ENCODE measurements at regions not wholly inside any gene's neighbourhood (a gene's known extent, or its start where the extent isn't known, plus 50 kb on each side); places are given as distances from the start of the nearest gene placed in this dataset.
"Not testable (repeated sequence)": the region's sequence is repeated elsewhere in the genome, so short reads cannot be mapped to it uniquely, and the experiment has no call there.

DNA sequence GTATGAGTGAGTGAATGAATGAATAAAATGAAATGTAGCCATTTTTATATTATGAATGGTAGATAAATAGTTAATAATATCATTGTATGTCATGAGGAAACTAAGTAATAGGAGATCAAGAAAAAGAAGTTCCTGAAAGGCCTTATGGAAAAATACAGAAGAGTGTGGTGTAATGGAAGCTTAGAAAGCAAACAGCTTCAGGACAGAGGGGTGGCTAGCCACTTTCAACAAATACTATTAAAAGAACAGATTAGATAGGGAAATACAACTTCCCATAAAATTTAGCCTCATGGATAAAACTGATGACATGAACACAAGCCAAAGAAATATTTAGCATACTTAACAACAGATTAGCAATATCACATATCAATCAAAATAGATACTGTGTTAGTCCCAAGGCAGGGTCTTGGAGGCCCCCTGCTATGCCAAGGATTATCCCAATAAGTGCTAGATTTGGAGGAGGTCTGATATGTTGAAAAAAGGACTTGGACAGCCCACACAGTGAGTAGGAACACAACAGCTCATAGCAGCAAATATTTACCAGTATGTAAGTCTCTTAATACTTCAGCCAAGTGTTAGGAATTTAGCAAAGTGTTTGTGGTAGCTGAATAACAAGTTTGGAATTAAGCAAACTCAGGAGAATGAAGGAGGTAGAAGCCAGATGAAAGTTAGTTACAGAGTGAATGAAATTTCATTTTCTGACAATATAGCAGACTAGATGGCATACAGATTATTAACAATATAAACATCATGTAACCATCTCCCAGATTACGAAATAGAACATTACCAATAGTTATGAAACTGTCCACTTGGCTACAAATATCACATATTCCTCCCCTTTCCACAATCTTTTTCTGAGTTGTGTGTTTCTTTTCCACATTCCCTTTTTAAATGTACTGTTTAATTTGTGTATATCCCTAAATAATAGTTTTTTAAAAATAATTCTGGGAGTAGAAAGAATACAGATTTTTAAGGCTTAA lies 1632.0 kb downstream of the PCDH9 start:
- DNase-seq (ENCODE audit: low spot score), result no peak

DNA sequence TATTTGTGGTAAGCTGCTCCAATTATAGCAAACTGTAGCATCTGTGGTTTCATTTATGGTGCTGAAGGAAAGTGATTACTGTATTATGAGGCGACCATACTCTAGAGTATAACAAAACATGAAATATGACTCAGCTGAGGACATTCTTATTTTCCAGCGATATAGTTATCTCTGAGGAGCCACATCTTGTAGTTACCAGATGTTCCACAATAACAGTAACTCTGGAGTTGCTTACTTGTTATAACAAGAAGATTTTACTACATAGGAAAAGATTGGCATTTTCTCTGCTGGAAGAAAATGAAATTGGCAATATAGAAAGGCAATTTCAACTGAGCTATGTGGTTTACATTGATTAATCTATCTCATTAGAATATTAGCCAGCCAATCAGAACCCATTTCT lies 1634.2 kb downstream of the PCDH9 start:
- no peak for DNase-seq (ENCODE audit: low spot score)

DNA sequence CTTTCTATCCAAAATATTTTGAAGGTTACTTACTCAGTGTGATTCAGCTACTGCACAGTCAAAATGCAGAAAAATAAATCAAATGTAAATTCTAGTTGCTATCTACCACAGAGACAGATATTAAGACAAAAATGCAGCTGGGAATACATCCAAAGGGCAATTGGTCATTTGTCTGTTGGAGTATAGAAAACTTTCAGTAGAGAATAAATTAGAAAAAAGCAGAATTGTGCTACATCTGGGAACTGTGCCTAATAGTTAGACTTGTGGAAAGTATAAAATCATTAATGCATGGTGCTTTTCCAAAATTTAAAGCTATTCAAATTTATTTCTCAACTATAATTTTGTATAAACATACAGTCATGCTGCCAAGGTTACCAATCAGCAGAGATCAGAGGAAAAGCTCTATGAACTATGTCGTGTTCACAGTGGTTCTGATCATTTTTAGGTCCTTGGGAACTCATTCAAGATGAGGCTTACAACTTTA lies 1635.8 kb downstream of the PCDH9 start:
- DNase-seq (ENCODE audit: low spot score), result peak; percentile 8

GRCh38 chr13:65593298-65593874 lies 1636.8 kb downstream of the PCDH9 start:
- DNase-seq (ENCODE audit: low spot score), result no peak

DNA sequence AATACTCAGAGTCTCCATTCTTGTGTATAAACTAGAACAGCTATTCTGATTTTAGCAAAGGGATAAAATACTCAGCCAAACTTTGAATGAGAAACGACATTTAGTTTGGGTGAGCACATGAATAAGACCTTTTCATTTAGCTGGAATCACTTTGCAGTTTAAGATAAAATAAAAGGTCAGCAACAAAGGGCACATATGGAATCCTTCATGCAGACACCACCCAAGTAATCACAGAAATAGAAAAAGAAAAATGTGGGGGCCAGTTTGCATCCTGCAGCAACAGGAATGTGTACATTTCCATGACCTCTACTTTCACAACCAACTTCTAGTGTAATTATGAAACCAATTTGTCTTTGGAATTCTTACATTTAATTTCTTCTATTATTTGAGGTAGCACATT lies 1637.4 kb downstream of the PCDH9 start:
- DNase-seq (ENCODE audit: low spot score), result no peak

DNA sequence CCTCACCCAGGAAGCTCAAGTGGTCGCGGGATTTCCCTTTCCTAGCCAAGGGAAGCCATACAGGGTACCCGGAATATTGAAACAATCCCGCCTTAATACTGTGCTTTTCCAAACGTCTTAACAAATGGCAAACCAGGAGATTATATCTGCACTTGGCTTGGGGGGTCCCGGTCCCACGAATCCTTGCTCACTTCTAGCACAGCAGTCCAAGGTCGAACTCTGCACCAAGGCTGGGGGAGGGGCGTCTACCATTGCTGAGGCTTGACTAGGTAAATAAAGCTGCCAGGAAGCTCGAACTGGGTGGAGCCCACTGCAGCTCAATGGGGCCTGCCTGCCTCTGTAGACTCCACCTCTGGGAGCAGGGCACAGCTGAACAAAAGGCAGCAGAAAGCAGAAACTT lies 1644.8 kb downstream of the PCDH9 start:
- no peak for DNase-seq (ENCODE audit: low spot score)

DNA sequence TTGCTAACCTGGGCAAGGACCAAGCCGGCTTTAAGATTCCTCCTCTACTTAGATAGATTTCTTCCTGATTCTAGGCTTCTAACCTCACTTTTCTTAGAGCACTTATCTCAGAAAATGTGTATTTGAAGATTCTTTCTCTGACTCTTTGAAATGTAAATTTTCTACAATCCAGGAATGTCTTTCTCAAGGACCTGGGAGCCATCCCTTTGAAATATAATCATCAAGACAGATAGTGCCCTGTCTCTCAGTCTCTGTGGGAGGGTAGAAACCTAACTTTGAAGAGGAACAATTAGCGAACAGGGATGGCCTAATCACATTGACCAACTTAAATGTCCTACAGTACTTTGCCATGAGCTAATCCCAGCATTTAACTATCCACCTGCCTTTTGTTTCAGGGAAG lies 1646.0 kb downstream of the PCDH9 start:
- DNase-seq (ENCODE audit: low spot score), result no peak

GRCh38 chr13:65582160-65582559 lies 1648.0 kb downstream of the PCDH9 start:
- no peak for DNase-seq (ENCODE audit: low spot score)

- not testable (repeated sequence) for DNase-seq (ENCODE audit: low spot score)
Measured at GRCh38 chr13:65564561-65564960, 1665.6 kb downstream of the PCDH9 start.

DNA sequence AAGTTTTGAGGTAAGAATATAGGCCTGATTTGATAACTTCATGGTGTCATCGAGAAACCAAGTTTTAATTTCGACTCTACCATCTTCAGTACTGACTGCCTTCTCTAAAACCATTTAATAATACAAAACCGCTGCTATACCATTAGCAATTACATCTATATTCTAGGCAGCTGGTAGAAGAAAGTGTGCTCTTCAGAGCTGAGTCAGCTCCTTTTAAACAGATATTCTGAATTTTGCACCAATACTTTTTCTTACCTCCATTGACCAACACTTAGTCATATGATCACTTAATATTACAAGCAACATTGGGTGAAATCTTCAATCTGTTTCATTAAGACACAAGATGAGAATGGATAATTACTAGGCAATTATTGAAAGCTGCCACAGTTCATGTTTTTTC lies 1667.8 kb downstream of the PCDH9 start:
- no peak for DNase-seq (ENCODE audit: low spot score)

DNA sequence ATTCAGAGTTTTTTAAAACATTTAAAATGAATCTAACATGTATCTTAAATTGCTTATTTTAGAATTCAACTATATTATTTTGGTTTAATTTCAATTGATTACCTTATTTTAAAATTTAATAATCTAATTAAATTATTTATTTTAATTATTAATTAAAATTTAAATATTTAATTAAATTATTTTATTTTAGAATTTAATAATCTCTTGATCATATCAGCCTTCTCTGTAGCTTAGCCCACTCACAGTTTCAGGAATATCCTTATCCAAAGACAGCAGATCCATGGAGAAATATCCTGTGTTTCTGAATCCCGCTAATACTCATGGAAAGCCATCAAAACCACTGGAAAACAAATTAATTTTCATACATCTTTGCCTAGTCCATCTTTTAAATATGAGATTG lies 1669.2 kb downstream of the PCDH9 start:
- no peak for DNase-seq (ENCODE audit: low spot score)

DNA sequence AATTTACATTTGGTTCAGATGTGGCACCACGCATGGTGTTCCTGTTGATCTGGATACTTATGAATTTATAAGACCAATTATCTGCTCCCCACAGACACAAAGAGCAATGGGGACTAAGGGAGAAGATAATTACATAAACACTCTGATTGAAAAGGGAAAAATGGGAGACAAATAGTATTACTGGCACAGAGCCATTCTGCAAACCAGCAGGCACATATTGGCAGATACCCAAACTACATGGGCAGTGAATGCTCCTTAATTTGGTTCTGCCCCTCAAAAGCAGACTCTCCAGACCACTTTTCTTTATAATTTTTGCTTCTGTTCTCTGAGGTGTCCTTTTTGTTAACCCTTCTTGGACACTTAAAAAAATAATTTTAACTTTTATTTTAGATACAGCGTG lies 1674.2 kb downstream of the PCDH9 start:
- no peak for DNase-seq (ENCODE audit: low spot score)

- no peak for DNase-seq (ENCODE audit: low spot score)
Measured at GRCh38 chr13:65553096-65553727, 1676.9 kb downstream of the PCDH9 start.

DNA sequence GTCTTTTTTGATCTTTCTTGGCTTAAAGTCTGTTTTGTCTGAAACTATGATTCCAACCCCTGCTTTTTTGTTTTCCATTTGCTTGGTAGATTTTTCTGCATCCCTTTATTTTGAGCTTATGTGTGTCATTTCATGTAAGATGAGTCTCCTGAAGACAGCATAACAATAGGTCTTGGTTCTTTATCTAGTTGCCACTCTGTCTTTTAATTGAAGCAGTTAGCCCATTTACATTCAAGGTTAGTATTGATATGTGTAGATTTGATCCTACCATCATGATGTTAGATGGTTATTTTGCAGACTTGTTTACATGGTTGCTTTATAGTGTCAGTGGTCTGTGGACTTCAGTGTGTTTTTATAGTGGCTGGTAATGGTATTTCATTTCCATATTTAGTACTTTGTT lies 1678.9 kb downstream of the PCDH9 start:
- DNase-seq (ENCODE audit: low spot score), result no peak

- DNase-seq (ENCODE audit: low spot score), result no peak
Measured at GRCh38 chr13:65540175-65540574, 1690.0 kb downstream of the PCDH9 start.

DNA sequence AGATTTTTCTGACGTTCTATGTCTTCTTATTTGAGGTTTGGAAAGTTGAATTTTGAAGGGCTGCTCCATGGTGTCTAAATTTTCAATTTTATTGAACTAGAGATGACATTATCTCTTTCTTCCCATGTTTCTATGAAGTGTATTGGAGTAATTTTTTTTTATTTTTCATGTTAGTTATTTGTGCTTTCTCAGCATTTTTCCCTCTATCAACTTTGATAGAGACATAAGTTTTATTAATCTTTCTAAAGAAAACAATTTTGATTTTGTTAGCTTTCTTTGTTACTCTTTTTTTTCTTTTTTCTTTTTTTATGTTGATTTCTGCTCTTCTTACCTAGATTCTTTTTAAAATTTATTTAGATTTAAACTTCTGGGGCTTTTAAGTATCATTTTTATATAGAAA lies 1694.8 kb downstream of the PCDH9 start:
- no peak for DNase-seq (ENCODE audit: low spot score)

- DNase-seq (ENCODE audit: low spot score), result peak; percentile 9
Measured at GRCh38 chr13:65532231-65532630, 1697.9 kb downstream of the PCDH9 start.

GRCh38 chr13:65530688-65531087 lies 1699.4 kb downstream of the PCDH9 start:
- DNase-seq (ENCODE audit: low spot score), result peak; percentile 8

DNA sequence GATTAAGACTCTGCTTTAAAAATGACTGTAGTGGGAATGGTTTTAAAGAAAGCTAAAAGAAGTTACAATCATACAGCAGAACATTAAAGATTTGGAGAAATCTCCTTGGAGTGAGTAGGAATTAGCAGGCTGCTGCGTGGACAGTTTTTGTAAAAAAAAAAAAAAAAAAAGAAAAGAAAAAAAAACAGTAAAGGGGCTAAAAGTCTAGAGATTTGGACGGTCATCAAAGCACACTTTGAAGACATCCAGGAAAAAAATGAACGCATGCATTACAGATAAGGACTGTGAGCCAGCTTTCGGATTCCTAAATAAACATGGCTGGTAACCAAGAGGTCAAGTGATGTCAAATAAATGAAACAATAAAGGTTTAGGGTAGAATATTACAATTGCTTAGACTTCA lies 1700.6 kb downstream of the PCDH9 start:
- DNase-seq (ENCODE audit: low spot score), result no peak

- DNase-seq (ENCODE audit: low spot score), result no peak
Measured at GRCh38 chr13:65508745-65509144, 1721.4 kb downstream of the PCDH9 start.

GRCh38 chr13:65508338-65508737 lies 1721.8 kb downstream of the PCDH9 start:
- DNase-seq (ENCODE audit: low spot score), result no peak

- DNase-seq (ENCODE audit: low spot score), result no peak
Measured at GRCh38 chr13:65505941-65506340, 1724.2 kb downstream of the PCDH9 start.

DNA sequence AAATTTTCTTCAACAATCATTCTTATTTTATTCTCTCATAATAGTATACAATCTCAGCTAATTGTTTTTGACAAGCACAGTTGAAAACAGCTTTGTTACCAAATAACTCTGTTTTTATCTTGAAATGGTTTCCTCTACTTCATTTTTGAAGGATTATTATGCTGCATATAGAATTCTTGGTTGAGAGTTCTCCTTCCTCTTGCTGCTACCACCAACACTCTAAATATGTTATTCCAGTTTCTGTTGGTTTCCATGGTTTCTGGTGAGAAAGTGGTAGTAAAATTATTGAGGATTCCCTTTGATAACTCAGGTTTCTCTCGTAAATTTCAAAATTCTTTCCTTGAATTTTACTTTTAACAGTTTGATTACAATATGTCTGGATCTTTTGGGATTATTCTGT lies 1725.9 kb downstream of the PCDH9 start:
- no peak for DNase-seq (ENCODE audit: low spot score)
